A549 (cell line): ENCODE measurements at regions not wholly inside any gene's neighbourhood (a gene's known extent, or its start where the extent isn't known, plus 50 kb on each side); places are given as distances from the start of the nearest gene placed in this dataset.

ENCODE experiments used
- ATAC-seq, 2 experiments: fragments of 200-7000 bp in 1 of 2; fragments of >200 bp in 1 of 2; cut with Nextera tagmentation in 1 of 2; cut with Tn5 transposase in 1 of 2; 3 replicates each; pipeline versions ENCODE4 v1.8.0 to v1.9.1; 2018 to 2020; ENCODE audit warnings: mild to moderate bottlenecking in 1 of 2, moderate library complexity in 1 of 2
- CTCF ChIA-PET: fragments of 300-600 bp; sonication (Branson Sonifier 250); formaldehyde crosslinking; extraction: SDS; loops from one replicate; lab custom pipeline; 2021; ENCODE audit warnings: antibody characterized with exemption, inconsistent platforms; lab: Yijun Ruan, JAX
- POLR2A ChIA-PET: fragments of 350-600 bp; formaldehyde crosslinking; extraction: SDS; loops from one replicate; lab custom pipeline; 2021; ENCODE audit warnings: antibody characterized with exemption, inconsistent platforms; lab: Yijun Ruan, JAX
- DNase-seq, 2 experiments: peaks; one replicate each; pipeline versions ENCODE4 v3.0.0 to v3.0.0-alpha.2; 2011 to 2016; ENCODE audit warnings: low read depth in 1 of 2, low spot score in 1 of 2
- FAIRE-seq: peaks from 2 replicates; lab custom pipeline; 2011; peaks lifted over from hg19 to GRCh38; lab: Jason Lieb, UNC
- H3K27ac ChIP-seq, 2 experiments: fragments of >200 bp; sonication (Bioruptor Twin); formaldehyde crosslinking; 3 replicates each; pipeline ENCODE4 v1.5.1; 2016 to 2017
- H3K4me1 ChIP-seq: fragments of >200 bp; sonication (Bioruptor Twin); formaldehyde crosslinking; 3 replicates; pipeline ENCODE4 v1.6.1; 2016
- H3K4me2 ChIP-seq: fragments of >200 bp; sonication (Bioruptor Twin); formaldehyde crosslinking; 3 replicates; pipeline ENCODE4 v1.6.1; 2016
- H3K4me3 ChIP-seq: fragments of >200 bp; sonication (Bioruptor Twin); formaldehyde crosslinking; 3 replicates; pipeline ENCODE4 v1.5.1; 2016
- H3K9me3 ChIP-seq: fragments of >200 bp; sonication (Bioruptor Twin); formaldehyde crosslinking; 3 replicates; pipeline ENCODE4 v1.6.1; 2016
- CHD4 ChIP-seq: fragments of 200-600 bp; sonication (generic); IDR thresholded peaks from 2 replicates; pipeline ENCODE4 v1.6.1; 2016; ENCODE audit warnings: antibody characterized with exemption, mild to moderate bottlenecking, borderline replicate concordance
- ELK1 ChIP-seq: fragments of 150-350 bp; IDR thresholded peaks from 2 replicates; pipeline ENCODE4 v1.6.1; 2014; ENCODE audit warnings: low read depth, mild to moderate bottlenecking, low read length
- FOXS1 ChIP-seq: fragments of 250-450 bp; sonication (Bioruptor Pico); IDR thresholded peaks from 2 replicates; pipeline ENCODE4 v1.5.0; 2020; ENCODE audit warnings: mild to moderate bottlenecking, moderate library complexity
- HMGXB4 ChIP-seq: fragments of 250-450 bp; sonication (Bioruptor Pico); IDR thresholded peaks from 2 replicates; pipeline ENCODE4 v1.5.0; 2021; ENCODE audit warnings: mild to moderate bottlenecking, moderate library complexity, borderline replicate concordance
- KDM1A ChIP-seq: fragments of 200-600 bp; sonication (generic); IDR thresholded peaks from 2 replicates; pipeline ENCODE4 v1.6.1; 2016; ENCODE audit warnings: low read depth, mild to moderate bottlenecking
- MAFK ChIP-seq: fragments of 450-650 bp; IDR thresholded peaks from 2 replicates; pipeline ENCODE4 v1.6.1; 2014; ENCODE audit not compliant: partially characterized antibody
- NR3C1 ChIP-seq: fragments of >200 bp; sonication (Bioruptor Twin); formaldehyde crosslinking; IDR thresholded peaks from 3 replicates; pipeline ENCODE4 v1.6.1; 2017
- POLR2A ChIP-seq: IDR thresholded peaks from 2 replicates; pipeline ENCODE4 v1.6.1; 2012; ENCODE audit warnings: mild to moderate bottlenecking, low read length
- RAD21 ChIP-seq, 2 experiments: fragments of >200 bp in 1 of 2; sonication (Bioruptor Twin) in 1 of 2; formaldehyde crosslinking in 1 of 2; IDR thresholded peaks in 1 of 2; conservative IDR thresholded peaks in 1 of 2; 2 replicates in 1 of 2; 3 replicates in 1 of 2; pipeline ENCODE4 v1.6.1; 2012 to 2018; ENCODE audit warnings: inconsistent platforms in 1 of 2
- SMC3 ChIP-seq: fragments of >200 bp; sonication (Bioruptor Twin); formaldehyde crosslinking; IDR thresholded peaks from 3 replicates; pipeline ENCODE4 v1.6.1; 2018; ENCODE audit warnings: inconsistent platforms
- SREBF2 ChIP-seq: fragments of 450-650 bp; IDR thresholded peaks from 2 replicates; pipeline ENCODE4 v1.6.1; 2014; ENCODE audit warnings: mild to moderate bottlenecking, moderate library complexity
- TFCP2L1 ChIP-seq: fragments of 250-450 bp; sonication (Bioruptor Pico); IDR thresholded peaks from 2 replicates; pipeline ENCODE4 v1.5.0; 2021; ENCODE audit warnings: mild to moderate bottlenecking
- ZSCAN20 ChIP-seq: fragments of 250-450 bp; sonication (Bioruptor Pico); IDR thresholded peaks from 2 replicates; pipeline ENCODE4 v1.8.0; 2022; ENCODE audit warnings: mild to moderate bottlenecking, moderate library complexity
- WGBS: methylation state at CpG from one replicate; pipeline ENCODE4 v1.1.6; 2017; ENCODE audit errors: missing lambda C conversion rate; 5-methylcytosine and 5-hydroxymethylcytosine counted together
- TF ChIP-seq, protein P1 (sequence below): fragments of 200-600 bp; sonication (generic); IDR thresholded peaks from 2 replicates; pipeline ENCODE4 v1.6.1; 2016; ENCODE audit warnings: antibody characterized with exemption, mild to moderate bottlenecking, moderate library complexity

- POLR2A ChIA-PET: no interaction called here
- H3K4me1 ChIP-seq: no peaks in the 10 kb centered on the region
- no peak for TF ChIP-seq SREBF2
- TF ChIP-seq KDM1A: no peak
- TF ChIP-seq SMC3: no peak
- TF ChIP-seq RAD21 (conservative IDR thresholded peaks at IDR 0.05 in 1 of 2, IDR thresholded peaks at IDR 0.05 in 1 of 2): no peak
- TF ChIP-seq, protein P1, sequence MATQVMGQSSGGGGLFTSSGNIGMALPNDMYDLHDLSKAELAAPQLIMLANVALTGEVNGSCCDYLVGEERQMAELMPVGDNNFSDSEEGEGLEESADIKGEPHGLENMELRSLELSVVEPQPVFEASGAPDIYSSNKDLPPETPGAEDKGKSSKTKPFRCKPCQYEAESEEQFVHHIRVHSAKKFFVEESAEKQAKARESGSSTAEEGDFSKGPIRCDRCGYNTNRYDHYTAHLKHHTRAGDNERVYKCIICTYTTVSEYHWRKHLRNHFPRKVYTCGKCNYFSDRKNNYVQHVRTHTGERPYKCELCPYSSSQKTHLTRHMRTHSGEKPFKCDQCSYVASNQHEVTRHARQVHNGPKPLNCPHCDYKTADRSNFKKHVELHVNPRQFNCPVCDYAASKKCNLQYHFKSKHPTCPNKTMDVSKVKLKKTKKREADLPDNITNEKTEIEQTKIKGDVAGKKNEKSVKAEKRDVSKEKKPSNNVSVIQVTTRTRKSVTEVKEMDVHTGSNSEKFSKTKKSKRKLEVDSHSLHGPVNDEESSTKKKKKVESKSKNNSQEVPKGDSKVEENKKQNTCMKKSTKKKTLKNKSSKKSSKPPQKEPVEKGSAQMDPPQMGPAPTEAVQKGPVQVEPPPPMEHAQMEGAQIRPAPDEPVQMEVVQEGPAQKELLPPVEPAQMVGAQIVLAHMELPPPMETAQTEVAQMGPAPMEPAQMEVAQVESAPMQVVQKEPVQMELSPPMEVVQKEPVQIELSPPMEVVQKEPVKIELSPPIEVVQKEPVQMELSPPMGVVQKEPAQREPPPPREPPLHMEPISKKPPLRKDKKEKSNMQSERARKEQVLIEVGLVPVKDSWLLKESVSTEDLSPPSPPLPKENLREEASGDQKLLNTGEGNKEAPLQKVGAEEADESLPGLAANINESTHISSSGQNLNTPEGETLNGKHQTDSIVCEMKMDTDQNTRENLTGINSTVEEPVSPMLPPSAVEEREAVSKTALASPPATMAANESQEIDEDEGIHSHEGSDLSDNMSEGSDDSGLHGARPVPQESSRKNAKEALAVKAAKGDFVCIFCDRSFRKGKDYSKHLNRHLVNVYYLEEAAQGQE: no peak
- TF ChIP-seq HMGXB4 (CRISPR knock-in tag): no peak
- no peak for TF ChIP-seq ZSCAN20 (CRISPR knock-in tag)
- FAIRE-seq (no peak), DNase-seq (no peak), ATAC-seq (no peak)
- WGBS: 0% methylated on average over 1 of the region's 1 CpG
- CTCF ChIA-PET: no interaction called here
- no peak overlapping the region for H3K27ac ChIP-seq
- no peaks in the 10 kb centered on the region for H3K9me3 ChIP-seq
- no peak overlapping the region for H3K4me2 ChIP-seq
- H3K4me3 ChIP-seq: no peak overlapping the region
Observed at GRCh38 chr11:15339302-15339701, 224.6 kb downstream of the INSC start.

DNA sequence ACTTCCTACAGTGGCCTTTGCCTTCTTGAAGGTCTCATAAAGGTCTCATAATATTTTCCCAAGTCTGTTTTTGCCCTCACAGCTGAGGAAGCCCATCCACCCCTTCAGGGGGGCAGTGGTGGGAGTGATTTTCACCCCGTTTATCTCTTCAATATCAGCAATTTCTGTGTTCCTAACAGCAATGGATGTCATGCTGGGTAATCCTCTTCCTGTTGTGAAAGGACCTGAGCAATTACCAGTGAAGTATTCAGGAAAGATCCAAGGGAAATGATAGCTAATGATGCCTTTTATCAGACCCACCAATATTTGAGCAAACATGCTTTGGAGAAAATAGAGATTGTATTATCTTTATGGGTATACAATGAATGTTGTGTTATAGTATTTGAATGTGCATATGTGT, 226.9 kb downstream of the INSC start:
- no peak overlapping the region for H3K27ac ChIP-seq
- no peaks in the 10 kb centered on the region for H3K4me1 ChIP-seq
- FAIRE-seq: no peak
- TF ChIP-seq SMC3 (no peak), FOXS1 (CRISPR knock-in tag) (no peak), CHD4 (no peak), ELK1 (no peak), MAFK (no peak), POLR2A (no peak), NR3C1 (no peak), TFCP2L1 (CRISPR knock-in tag) (no peak)
- TF ChIP-seq, protein P1: no peak
- TF ChIP-seq, all 56 proteins: peak for 0
- CTCF ChIA-PET: no interaction called here
- POLR2A ChIA-PET: no interaction called here
- 0% methylated on average over 1 of the region's 1 CpG for WGBS
- ATAC-seq (no peak), DNase-seq (no peak)
- no peak overlapping the region for H3K4me3 ChIP-seq
- no peaks in the 10 kb centered on the region for H3K9me3 ChIP-seq
- H3K4me2 ChIP-seq: no peak overlapping the region
